ENCODE measurements at regions not wholly inside any gene's neighbourhood (a gene's known extent, or its start where the extent isn't known, plus 50 kb on each side); places are given as distances from the start of the nearest gene placed in this dataset.
A peak's percentile ranks its signal among the peaks of the same experiment; 100 is the strongest.

GRCh38 chr13:88189728-88190127 is 518.6 kb downstream of the SLITRK5 start:
- 29 to 37% methylated on average over 2 of the region's 2 CpGs for WGBS, 2 donors
- intact Hi-C loops (cut with DNase I), result no loop called here
- DNase-seq, result no peak
- TF ChIP-seq, protein P1, sequence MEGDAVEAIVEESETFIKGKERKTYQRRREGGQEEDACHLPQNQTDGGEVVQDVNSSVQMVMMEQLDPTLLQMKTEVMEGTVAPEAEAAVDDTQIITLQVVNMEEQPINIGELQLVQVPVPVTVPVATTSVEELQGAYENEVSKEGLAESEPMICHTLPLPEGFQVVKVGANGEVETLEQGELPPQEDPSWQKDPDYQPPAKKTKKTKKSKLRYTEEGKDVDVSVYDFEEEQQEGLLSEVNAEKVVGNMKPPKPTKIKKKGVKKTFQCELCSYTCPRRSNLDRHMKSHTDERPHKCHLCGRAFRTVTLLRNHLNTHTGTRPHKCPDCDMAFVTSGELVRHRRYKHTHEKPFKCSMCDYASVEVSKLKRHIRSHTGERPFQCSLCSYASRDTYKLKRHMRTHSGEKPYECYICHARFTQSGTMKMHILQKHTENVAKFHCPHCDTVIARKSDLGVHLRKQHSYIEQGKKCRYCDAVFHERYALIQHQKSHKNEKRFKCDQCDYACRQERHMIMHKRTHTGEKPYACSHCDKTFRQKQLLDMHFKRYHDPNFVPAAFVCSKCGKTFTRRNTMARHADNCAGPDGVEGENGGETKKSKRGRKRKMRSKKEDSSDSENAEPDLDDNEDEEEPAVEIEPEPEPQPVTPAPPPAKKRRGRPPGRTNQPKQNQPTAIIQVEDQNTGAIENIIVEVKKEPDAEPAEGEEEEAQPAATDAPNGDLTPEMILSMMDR (IDR thresholded peaks at IDR 0.05), result no peak
- Histone ChIP-seq H3K27me3 (no peaks in the 10 kb centered on the region), H3K36me3 (no peaks in the 10 kb centered on the region), H3K27ac (no peak overlapping the region), H3K4me3 (no peak overlapping the region), H3K4me1 (no peaks in the 10 kb centered on the region), H3K9me3 (no peaks in the 10 kb centered on the region)
- peak in 1 of 4 donors; percentile 56 for ATAC-seq
- FAIRE-seq, result no peak

DNA sequence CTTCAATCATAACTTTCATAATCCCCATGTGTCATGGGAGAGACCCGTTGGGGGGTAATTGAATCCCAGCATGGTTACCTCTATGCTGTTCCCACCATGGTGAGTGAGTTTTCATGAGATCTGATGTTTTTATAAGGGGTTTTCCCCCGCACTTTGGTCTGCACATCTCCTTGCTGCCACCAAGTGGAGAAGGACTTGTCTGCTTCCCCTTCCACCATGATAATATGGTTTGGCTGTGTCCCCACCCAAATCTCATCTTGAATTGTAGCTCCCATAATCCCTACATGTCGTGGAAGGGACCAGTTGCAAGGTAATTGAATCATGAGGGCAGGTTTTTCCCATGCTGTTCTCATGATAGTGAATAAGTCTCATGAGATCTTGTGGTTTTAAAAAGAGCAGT is 524.9 kb downstream of the SLITRK5 start:
- intact Hi-C loops (cut with DNase I), result no loop called here
- DNase-seq (no peak), ATAC-seq (no peak), FAIRE-seq (no peak)
- TF ChIP-seq, protein P1 (IDR thresholded peaks at IDR 0.05), result no peak
- no peaks in the 10 kb centered on the region for H3K4me1 ChIP-seq
- 49 to 64% methylated on average over 3 of the region's 3 CpGs for WGBS, 2 donors
- H3K36me3 ChIP-seq, result no peaks in the 10 kb centered on the region
- no peak overlapping the region for H3K27ac ChIP-seq
- H3K27me3 ChIP-seq, result no peaks in the 10 kb centered on the region
- H3K4me3 ChIP-seq, result no peak overlapping the region
- H3K9me3 ChIP-seq, result no peaks in the 10 kb centered on the region

GRCh38 chr13:88217372-88217771 is 546.2 kb downstream of the SLITRK5 start:
- Histone ChIP-seq H3K4me1 (no peaks in the 10 kb centered on the region), H3K9me3 (no peaks in the 10 kb centered on the region), H3K27me3 (no peaks in the 10 kb centered on the region), H3K27ac (no peak overlapping the region), H3K4me3 (no peak overlapping the region), H3K36me3 (no peaks in the 10 kb centered on the region)
- no peak for FAIRE-seq
- ATAC-seq, result no peak
- WGBS, 2 donors, result 68 to 77% methylated on average over 6 of the region's 6 CpGs
- intact Hi-C loops (cut with DNase I), result no loop called here
- DNase-seq, result no peak
- TF ChIP-seq, protein P1 (IDR thresholded peaks at IDR 0.05), result no peak

- no peaks in the 10 kb centered on the region for H3K9me3 ChIP-seq
- WGBS, 2 donors, result 69 to 96% methylated on average over 2 of the region's 2 CpGs
- FAIRE-seq, result no peak
These were observed 546.7 kb downstream of the SLITRK5 start for GRCh38 chr13:88217883-88218282.

GRCh38 chr13:88223958-88224357 is 552.8 kb downstream of the SLITRK5 start:
- H3K4me3 ChIP-seq, result no peak overlapping the region
- FAIRE-seq, result no peak
- WGBS, 2 donors, result 84 to 91% methylated on average over 7 of the region's 7 CpGs
- intact Hi-C loops (cut with DNase I), result no loop called here
- no peaks in the 10 kb centered on the region for H3K9me3 ChIP-seq
- H3K36me3 ChIP-seq, result no peaks in the 10 kb centered on the region
- DNase-seq, result no peak
- TF ChIP-seq, protein P1 (IDR thresholded peaks at IDR 0.05), result no peak
- no peak overlapping the region for H3K27ac ChIP-seq
- H3K4me1 ChIP-seq, result no peaks in the 10 kb centered on the region
- no peak for ATAC-seq
- no peaks in the 10 kb centered on the region for H3K27me3 ChIP-seq

More at GRCh38 chr13:88217883-88218282, 546.7 kb downstream of the SLITRK5 start:
- ATAC-seq (no peak), DNase-seq (no peak)
- Histone ChIP-seq H3K36me3 (no peaks in the 10 kb centered on the region), H3K27ac (no peak overlapping the region), H3K27me3 (no peaks in the 10 kb centered on the region), H3K4me3 (no peak overlapping the region), H3K4me1 (no peaks in the 10 kb centered on the region)
- TF ChIP-seq, protein P1 (IDR thresholded peaks at IDR 0.05), result no peak
- intact Hi-C loops (cut with DNase I), result no loop called here
